Stimulated activated CD8-positive, alpha-beta memory T cell treated with anti-CD3 and anti-CD28 coated beads, Interleukin-4, amount 100 ng/mL, for 48 hours (primary cell): ENCODE measurements at regions not wholly inside any gene's neighbourhood (a gene's known extent, or its start where the extent isn't known, plus 50 kb on each side); places are given as distances from the start of the nearest gene placed in this dataset.

Source experiments
- DNase-seq: peaks from one replicate; pipeline ENCODE4 v3.0.0-alpha.2; 2020

DNA sequence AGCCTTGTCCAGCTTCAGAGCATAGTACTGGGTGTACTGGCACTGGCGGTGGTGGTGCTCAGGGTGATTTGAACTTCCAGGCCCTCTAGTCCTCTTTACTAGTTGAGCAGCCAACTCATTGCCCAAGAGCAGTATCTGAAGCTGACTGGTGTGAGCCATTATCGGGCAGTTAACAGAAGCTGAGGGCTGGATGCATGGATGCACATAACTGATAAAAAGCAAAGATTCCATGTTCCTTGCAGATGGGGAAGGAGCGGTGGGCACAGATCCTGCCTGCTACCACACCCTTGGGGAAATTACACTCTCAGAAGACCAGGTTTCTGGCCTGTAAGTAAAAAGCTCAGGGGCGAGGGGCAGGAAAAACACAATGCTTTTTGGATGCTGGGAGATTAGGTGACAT, 499.4 kb upstream of the ARGLU1 start:
- no peak for DNase-seq

DNA sequence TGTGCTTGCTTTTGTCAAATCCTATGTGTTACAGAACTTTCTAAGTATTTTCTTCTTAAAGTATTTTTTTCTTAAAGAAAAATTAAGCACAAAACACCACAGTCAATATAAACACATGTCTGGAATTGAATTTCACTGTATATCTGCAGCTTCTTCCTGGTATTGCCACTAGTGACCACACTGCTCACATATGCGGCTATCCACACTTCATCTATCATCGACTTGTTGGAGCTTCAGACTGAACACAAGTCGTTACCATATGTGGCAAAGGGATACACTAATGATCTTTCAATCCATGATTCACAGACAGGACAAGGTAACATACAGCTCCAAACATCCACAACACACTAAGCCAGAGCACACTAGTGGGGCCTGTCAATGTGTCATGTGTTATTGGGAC, 498.4 kb upstream of the ARGLU1 start:
- no peak for DNase-seq

DNA sequence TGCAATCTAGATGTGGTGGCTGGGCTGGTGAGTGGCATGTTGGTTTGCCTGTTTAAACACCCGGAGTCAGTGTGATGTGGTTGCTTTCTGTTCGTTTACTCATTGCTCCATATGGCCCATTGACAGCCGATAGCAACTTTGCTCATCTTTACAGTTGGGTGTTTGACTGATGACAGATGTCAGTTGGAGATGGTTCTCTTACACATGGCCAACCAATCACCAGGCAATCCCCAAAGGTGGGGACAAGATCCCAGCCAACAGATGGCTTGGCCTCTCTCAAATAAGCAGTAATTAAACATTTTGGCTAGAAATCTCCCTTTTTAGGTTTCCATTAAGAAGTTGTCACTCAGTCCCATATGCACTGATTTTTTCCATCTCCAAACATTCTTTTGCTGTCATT, 497.1 kb upstream of the ARGLU1 start:
- no peak for DNase-seq

DNA sequence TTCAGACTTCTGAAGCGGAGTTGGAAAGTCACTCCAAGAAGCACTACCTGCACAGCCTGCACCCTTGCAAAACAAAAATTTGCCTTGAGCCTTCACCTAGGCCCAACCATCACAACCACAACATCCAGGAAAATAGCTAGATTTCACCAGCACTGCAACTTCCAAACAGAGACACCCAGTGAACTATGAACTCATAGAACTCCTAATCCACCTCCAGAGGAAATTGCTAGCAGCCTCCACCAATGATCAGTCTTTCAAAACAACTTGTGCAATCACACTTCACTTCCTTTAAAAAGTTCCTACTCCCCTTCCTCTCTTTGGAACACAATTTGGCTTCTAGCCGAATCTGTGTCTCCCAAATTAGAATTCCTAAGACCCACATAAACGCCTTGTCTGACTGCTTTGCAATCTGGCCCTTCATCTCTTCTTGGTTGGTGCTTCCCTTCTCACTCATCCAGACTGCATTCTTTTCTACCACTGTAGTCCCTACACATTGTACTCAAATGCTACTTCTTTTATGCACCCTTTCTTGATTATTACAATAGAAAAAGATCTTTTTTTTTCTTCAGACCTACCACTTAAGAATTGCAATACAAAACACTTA, 489.2 kb upstream of the ARGLU1 start:
- no peak for DNase-seq

DNA sequence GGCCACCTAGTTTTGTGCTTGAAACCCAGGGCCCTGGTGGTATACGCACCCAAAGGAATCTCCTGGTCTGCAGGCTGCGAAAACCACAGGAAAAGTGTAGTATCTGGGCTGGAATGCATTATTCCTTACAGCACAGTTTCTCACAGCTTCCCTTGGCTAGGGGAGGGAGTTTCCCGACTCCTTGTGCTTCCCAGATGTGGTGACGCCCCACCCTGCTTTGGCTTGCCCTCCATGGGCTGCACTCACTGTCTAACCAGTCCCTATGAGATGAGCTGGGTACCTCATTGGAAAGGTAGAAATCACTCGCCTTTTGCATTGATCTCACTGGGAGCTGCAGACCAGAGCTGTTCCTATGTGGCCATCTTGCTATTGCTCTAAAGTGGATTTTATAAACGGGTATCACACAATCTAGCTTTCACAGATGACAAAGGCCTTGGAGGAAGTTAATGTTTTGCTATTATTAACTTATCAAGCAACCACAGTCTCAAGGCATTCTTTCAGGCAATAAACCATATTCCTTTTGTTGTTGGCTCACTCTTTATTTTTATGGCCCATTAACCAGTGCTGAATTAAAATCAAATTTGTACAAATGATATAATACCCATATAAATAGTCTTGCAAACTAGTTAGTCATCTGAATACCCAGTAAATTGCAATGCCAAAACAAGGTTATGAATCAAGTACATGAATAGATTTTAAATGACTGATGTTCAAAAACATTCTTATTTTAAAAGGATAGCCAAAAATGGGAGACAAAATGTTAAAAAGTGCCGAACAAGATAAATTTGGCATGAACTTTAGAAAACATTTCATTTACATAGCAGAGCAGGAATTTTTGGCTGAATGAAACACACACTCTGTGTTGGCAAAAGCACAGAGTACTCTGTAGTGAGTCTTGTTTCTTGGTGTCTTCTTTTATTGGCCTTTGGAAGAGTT, 475.4 kb upstream of the ARGLU1 start:
- no peak for DNase-seq

DNA sequence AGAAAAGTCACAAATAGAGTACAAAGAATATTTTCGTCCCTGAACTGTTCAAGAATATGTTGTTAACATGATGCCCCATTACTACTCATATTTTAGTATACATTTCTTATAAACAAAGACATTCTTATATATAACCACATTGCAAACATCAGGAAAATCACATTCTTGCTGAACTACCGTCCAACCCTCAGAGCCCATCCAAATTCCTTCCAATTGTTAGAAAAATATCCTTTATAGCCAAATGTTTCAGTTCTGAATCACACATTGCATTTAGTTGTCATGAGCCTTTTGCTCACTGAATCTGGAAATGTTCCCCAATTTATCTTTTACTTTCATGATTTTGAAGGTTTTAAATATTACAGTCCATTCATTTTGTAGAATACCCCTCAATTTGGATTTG, 467.8 kb upstream of the ARGLU1 start:
- no peak for DNase-seq

DNA sequence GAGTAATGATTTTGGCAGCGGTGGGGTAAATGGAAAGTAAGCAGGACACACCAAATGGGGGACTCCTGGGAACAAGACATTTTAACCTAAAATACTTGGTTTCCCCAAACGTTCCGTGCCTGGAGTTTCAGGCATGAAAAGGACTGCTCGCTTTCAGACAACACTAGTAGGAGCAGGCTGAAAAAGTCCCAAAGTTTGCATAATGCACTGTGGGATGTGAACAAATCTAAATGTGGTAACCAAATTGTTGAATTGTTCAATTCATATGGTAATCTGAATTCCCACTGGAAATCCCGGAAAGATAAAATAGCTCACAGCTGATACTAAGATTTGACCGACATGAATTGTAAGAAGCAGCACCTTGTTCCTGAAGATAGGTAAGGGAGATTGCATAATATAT, 467.2 kb upstream of the ARGLU1 start:
- no peak for DNase-seq

DNA sequence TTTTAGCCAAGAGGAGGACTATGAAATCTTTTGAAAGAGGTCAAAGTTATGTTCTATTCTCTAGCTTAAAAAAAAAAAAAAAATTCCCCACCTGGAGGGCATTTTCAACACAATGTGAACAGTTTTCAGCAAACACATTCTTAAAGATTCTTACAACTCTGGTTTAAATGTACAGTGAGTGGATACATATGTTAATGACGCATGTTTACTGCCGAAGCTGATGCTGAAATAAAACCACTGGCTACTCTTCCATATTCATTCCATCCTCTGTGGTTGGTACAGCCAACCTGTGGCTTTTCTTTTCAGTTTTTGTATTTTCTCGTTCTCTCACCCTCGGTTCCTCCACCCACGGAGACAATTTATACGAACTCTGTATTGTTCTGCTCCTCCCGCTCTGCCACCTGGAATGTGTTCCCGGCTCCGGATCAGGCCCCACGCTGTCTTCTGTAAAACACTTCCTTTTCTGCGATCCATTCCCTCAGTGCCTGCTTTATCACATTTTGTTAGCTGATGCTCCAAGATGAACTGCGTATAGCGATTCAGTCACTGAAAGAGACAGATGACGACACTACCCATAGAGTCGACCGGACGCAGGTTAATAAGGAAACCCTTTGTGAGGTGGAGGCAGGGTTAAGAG, 466.4 kb upstream of the ARGLU1 start:
- DNase-seq: no peak

DNA sequence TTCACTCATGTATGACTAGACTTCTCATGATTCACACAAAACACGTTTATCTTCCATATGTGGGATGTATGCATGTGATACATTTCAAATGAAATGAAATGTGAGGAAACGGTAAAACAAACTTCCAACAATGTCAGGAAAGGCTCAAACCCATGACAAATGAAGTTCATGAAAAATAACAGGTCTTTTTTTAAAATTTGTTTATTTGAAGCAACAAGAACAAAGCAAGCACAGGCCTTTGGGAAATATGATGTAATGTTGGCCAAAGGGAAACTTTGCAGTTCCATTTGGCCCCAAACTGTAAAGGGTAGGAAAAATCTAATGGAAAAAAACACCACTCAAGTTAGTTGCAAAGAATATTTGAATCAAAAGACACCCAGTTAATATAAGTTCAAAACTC, 463.8 kb upstream of the ARGLU1 start:
- no peak for DNase-seq

DNA sequence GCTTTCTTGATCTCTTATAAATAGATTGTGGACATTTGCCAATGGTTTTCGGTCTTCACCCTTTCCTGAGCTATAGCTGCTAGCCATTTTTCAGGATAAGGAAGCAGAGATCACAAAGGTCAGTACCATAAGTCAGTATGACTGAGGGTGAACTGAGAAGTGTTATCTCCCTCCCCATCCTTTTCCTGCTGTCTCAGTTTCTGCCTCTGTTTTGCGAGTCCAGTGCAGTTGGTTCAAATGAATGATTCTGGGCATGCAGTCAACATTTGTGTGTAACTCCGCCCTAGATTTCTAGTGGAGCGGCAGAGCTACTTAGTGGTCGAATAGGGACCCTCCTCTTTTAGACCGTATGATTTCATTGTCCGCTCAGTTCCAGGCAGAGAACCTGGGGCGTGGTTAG, 460.8 kb upstream of the ARGLU1 start:
- no peak for DNase-seq

DNA sequence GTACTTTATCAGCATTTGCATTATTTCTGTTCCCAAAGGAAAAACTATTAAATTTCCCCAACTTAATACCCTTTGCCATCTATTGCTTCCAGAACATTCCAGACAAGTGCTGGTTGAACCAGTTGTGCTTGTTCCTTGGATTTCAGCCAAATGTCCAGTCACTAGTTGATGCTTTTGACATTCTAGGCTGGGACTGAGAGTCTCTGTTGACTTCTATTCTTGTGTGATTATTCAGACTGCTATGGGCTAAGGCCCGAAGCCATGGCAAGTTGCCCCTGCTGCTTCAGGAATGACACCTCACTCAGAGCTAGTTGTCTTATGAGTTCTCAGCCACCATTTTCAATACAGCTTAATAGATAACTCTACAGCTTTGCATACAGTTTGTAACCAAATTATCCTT, 458.1 kb upstream of the ARGLU1 start:
- no peak for DNase-seq

DNA sequence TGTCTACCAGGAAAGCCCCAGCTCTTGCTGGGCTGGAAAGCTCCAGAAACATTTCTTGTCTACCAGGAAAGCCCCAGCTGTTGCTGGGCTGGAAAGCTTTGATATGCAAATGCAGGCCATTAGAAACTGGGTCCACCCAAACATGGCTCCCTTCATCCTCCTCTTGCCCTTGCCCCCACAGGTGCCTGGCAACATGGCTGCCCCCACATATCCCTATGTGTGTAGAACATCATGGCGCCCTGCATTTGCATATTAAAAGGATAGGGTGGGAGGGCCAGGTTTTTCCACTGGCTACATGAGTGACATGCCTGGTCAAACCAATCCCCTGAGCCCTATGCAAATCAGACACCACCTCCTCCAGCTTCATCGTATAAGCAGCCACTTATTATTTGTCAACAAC, 455.4 kb upstream of the ARGLU1 start:
- no peak for DNase-seq

DNA sequence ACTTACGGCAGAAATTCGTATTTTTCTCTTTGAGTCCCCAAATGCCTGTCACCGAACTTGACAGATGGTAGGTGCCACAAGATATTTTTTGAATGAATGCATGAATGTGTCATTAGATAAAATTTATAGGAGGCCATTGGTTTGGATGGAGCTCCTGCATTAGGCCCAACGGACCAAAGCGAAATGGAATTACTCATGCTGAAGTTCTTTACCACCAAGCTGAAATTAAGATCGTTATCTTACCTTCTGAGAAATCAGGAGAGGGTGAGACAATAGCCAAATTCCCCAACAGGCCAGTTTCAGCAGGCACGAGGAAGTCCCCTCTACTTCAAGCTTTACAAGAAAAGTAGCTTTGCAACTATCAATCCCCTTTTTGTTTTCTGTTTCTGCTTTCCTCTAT, 452.5 kb upstream of the ARGLU1 start:
- no peak for DNase-seq

DNA sequence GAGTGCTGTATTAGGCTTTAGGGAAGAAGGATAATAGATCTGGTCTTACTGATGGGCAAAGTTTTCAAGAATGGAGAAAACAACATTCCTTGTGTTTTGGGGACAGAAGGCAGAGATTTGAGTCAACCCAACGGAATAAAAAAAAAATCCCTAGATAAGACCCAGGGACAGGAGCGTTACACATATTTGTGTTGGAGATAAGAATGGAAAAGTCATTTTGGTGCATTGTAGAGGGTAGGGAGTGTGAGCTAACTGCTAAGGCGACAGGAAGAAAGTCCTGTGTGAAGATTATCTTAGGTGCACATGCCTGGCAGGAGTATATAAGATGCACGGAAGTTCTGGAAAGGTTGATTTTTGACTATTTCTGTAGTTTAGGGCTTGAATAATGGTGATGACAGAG, 450.3 kb upstream of the ARGLU1 start:
- DNase-seq: no peak

DNA sequence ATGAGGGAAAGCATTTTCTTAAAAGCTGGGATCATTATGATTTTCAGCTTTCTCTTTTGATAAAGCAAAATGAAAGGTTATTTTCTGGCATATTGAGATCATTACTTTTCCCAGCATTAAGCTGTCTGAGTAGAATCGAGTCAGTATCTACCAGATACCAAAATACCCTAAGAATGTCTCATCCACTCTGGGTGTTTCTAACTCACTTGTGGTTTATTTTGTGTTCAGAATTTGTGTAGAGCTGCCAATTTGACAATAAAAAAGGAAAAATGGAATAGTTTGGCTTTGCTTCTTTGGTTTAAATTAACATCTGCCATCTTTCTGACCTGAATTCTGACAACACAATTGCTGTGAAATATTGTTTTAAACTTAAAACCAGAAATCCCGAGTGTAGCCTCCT, 438.7 kb upstream of the ARGLU1 start:
- DNase-seq: no peak

DNA sequence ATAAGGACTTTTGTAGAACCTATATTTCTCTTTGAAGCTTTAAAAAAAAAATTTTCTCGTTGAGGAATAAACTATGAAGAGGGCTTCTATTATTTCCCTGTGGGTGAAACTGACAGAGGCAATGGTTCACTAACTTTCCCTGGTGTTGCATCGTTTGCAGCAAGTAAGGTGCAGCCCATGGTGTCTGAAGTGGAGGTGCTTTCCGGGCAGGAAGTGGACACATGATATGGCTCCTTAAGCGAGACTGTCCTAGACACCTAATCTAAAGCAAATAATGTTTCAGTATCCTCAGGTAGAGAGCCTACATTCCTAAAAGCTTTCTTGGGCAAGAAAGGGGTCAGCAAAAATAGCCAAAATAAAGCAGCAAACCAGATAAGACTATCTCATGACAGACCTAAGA, 437.6 kb upstream of the ARGLU1 start:
- DNase-seq: no peak

DNA sequence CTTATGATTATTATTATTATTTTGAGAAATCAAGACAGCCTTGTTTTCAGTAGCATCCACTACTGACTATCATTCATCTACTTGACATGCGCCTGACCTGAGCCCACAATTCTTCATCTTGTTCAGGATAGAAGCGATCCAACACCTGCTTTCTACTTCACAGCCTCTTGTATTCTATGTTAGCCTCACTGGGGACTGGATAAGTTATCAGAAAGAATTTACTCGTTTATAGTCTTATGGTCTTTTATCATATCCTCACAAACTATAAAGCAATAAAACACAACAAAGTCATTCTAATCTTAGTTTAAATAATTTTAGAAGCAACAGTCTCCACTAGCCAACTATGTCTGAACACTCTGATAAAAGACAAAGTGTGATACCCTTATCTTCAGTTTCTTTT, 436.0 kb upstream of the ARGLU1 start:
- no peak for DNase-seq

DNA sequence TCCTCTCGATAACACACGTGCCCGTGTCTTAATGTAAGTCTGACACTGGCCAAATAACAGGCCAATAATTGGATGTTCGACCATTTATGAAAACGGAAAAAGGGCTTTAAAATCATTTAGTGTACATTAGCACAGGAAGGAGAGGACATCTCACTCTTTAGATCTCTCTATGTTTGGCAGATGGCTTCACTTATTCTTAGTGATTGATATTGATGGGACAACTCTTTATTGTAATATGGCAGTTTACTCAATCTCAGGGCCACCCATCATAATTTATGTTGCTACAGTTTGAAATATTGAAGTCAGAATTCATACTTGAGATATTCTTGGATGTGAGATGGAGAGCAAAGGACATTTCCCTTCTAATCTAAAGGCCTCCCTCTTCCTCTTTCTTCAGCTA, 430.7 kb upstream of the ARGLU1 start:
- DNase-seq: no peak

DNA sequence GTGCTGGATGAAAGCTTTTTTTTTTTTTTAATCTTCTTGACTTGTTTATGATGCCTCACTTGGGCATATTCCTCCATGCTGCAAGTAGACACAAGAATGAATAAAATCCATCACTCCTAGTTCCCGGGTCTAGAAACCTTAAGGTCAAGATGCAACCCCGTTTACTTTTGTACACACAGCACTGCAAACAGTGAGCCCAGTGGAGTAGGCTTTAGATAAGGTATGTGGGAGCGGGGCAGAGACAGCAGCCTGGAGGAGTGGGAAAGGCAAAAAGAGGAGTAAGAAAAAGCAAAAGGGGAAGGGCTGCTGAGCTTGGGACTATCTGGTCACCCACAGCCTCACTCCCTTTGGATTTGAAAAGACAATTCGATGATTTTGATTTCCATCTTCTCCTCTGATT, 429.8 kb upstream of the ARGLU1 start:
- DNase-seq: no peak

DNA sequence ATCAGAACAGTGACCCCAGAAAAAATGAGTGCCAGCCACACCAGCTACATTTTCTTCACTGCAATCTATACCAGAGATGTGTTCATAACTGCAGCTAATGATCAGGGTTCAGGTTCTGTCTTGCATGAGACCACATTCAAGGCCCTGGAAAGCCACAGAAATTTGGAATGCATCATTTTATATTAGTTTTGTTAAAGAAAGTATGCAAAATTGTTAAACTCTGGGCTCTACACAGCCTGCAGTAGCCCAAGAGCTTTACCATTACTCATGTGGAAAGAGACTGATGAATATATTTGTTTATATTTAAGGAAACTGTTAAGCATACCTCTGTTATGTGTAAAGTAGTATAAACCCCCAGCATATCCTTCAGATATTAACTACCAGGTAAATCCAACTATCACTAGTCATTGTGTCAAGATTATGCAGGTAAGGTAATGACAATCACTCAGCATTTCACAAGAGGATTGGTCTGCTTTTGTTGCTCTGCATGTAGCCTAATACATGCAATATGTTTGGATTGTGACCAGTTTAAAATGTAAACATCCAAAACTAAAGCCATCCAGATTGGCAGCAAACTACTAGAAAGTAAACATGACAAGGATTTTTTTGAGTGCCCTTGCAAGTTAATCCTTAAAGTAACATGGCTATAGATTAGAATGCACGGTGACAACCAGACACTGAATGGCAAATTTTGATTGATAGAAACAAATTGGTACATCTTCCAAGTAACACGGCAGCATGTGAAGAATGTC, 429.1 kb upstream of the ARGLU1 start:
- DNase-seq: no peak

DNA sequence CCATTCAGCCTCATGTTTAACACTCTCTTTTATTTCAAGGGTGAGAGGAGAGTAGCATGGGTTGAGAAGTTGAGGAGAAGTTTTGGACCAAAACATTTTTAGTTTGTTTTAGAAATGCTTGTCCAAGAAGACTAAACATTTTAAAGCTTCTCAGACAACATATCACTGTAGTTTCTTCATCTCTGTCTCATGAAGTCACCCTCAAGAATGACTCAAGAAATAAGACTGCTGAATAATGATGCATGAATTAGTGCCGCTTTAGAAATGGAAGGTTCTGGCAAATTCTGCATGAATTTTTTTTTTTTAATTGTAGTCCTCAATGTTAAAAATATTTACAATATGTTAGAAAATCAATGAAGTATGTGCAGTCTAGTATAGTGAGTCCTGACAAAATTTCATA, 422.7 kb upstream of the ARGLU1 start:
- DNase-seq: no peak

DNA sequence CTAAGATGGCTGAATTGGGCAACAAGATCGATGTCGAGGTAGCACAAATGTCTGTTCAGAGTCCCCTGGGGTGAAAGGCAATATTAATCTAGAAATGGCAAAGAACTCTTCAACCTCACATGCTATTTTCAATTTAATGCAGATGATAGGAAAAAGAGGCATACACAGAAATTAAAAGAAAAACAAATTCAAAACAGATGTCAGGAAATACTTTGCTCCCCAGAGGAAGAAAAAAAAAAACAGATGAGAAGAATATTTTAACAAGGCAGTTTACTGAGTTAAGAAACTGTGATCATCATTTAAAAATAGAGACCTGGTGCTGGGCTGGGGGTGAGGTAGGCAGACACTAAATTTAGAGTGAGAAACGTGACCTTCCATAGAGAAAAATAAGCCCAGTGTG, 421.9 kb upstream of the ARGLU1 start:
- DNase-seq: no peak

DNA sequence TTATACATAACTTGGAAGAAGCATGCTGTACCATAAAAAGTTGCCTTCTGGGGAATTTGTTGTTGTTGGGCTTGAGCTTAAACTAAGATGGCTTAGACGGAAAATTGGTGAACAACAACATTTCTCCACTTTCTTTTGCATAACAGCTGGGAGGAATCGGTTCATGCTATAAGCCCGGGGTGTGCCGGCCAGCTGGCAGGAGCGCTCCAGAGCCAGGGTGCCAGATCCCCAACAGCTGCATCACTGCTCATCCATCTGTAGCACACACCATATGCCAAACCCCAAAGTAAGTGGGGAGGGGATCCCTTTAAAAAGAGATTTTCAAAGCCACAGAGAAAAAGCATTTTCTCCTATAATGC, 419.5 kb upstream of the ARGLU1 start:
- DNase-seq: no peak
